D721Med (cell line): ENCODE measurements at regions not wholly inside any gene's neighbourhood (a gene's known extent, or its start where the extent isn't known, plus 50 kb on each side); places are given as distances from the start of the nearest gene placed in this dataset.
"Not testable (repeated sequence)": the region's sequence is repeated elsewhere in the genome, so short reads cannot be mapped to it uniquely, and the experiment has no call there.

Experiments
- DNase-seq: peaks from one replicate; pipeline ENCODE4 v3.0.0; 2011; ENCODE audit warnings: low spot score; ENCODE audit not compliant: insufficient read length
- FAIRE-seq: peaks from 2 replicates; lab custom pipeline; 2011; peaks lifted over from hg19 to GRCh38; lab: Jason Lieb, UNC
- TF ChIP-seq, protein P1 (sequence below): IDR thresholded peaks from 2 replicates; pipeline ENCODE4 v1.5.1; 2012; ENCODE audit warnings: mild to moderate bottlenecking, control low read depth; ENCODE audit not compliant: insufficient read depth; ENCODE audit errors: missing control alignments

DNA sequence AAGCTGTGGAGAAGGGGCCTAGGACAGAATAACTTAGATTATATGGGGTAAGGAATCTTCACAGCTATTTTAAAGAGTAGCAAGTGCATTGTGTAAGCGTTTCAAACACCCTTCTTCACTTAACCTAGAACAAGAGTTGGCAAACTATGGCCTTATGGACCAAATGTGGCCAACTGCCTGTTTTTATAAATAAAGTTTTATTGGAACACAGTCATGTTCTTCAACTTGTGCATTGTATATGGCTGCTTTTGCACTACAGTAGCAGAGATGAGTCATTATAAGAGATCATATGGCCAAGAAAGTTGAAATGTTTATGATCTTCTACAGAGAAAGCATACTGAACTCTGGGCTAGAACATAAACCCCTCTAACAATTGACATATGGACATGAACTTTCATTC, 187.8 kb downstream of the ETV1 start:
- TF ChIP-seq, protein P1, sequence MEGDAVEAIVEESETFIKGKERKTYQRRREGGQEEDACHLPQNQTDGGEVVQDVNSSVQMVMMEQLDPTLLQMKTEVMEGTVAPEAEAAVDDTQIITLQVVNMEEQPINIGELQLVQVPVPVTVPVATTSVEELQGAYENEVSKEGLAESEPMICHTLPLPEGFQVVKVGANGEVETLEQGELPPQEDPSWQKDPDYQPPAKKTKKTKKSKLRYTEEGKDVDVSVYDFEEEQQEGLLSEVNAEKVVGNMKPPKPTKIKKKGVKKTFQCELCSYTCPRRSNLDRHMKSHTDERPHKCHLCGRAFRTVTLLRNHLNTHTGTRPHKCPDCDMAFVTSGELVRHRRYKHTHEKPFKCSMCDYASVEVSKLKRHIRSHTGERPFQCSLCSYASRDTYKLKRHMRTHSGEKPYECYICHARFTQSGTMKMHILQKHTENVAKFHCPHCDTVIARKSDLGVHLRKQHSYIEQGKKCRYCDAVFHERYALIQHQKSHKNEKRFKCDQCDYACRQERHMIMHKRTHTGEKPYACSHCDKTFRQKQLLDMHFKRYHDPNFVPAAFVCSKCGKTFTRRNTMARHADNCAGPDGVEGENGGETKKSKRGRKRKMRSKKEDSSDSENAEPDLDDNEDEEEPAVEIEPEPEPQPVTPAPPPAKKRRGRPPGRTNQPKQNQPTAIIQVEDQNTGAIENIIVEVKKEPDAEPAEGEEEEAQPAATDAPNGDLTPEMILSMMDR: no peak
- DNase-seq (no peak), FAIRE-seq (no peak)

DNA sequence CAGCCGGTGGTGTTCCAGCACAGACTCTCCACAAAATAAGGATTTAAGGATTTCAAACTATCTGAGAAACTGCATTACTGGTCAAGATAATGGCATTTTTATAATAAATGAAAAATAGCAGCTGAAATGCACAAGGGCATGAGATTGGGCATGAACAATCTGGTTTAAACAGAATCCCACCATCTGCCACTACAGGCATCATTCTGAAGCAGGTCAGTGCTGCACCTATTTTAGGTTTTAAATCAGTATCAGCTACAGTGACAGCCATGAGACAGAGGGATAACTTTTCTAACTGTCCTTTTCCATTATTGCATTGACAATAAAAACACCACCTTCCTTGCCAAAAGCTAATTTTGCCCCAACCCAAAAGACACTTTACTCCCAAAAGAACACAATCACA, 186.8 kb downstream of the ETV1 start:
- no peak for DNase-seq
- no peak for FAIRE-seq
- TF ChIP-seq, protein P1: no peak

DNA sequence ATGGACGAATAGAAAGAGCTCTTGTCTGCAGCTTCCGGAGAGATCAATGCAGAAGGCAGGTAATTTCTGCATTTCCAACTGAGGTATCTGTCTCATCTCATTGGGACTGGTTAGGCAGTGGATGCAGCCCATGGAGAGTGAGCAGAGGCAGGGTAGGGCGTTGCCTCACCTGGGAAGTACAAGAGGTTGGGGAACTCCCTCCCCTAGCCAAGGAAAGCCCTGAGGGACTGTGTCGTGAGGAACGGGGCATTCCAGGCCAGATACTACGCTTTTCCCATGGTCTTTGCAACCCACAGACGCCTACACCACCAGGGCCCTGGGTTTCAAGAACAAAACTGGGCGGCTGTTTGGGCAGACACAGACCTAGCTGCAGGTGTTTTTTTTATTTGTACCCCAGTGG, 186.3 kb downstream of the ETV1 start:
- FAIRE-seq (no peak), DNase-seq (no peak)
- TF ChIP-seq, protein P1: no peak

DNA sequence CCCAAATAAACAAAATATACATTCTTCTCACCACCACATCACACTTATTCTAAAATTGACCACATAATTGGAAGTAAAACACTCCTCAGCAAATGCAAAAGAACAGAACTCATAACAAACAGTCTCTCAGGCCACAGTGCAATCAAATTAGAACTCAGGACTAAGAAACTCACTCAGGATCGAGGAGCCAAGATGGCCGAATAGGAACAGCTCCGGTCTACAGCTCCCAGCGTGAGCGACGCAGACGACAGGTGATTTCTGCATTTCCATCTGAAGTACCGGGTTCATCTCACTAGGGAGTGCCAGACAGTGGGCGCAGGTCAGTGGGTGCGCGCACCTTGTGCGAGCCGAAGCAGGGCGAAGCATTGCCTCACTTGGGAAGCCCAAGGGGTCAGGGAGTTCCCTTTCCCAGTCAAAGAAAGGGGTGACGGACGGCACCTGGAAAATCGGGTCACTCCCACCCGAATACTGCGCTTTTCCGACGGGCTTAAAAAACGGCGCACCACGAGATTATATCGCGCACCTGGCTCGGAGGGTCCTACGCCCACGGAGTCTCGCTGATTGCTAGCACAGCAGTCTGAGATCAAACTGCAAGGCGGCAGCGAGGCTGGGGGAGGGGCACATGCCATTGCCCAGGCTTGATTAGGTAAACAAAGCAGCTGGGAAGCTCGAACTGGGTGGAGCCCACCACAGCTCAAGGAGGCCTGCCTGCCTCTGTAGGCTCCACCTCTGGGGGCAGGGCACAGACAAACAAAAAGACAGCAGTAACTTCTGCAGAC, 183.2 kb downstream of the ETV1 start:
- DNase-seq, FAIRE-seq: not testable (repeated sequence)

DNA sequence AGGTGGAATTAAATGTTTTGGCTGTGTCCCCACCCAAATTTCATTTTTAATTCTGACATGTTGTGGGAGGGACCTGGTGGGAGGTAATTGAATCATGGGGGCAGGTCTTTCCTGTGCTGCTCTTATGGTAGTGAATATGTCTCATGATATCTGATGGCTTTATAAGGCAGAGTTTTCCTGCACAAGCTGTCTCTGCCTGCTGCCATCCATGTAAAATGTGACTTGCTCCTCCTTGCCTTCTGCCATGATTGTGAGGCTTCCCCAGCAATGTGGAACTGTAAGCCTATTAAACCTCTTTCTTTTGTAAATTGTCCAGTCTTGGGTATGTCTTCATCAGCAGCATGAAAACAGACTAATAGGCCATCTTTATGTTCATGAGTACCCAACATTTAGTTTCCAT, 172.2 kb downstream of the ETV1 start:
- not testable (repeated sequence) for FAIRE-seq, DNase-seq

DNA sequence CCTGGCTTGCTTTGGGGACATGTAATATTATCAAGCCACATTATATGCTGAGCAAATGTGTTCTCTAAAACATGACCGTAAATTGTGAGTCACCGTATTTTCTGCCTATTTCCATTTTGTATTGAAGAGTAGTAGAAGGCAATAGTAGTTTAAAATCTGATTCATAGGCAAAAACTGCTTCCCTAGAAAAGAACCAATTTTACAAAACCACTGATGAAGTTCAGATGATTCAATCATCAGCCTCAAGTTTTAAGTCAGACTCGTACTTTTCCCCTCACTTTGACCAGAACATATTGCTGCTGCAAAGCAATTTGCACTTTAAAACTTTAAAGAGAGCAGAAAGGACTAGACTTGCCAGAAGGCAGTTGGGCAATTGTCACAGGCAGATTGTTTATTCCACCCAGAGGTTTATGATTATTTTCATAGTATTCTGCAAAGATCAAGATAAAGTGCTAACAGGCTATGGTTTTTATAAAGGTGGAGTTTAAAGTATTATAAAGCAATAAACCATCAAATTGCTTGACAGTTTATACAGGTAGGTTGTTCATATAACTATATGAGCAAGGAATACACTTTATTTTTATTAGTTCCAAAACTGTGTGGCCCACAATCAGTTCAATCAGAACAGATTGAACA, 168.2 kb downstream of the ETV1 start:
- no peak for DNase-seq
- FAIRE-seq: no peak
- TF ChIP-seq, protein P1: no peak

DNA sequence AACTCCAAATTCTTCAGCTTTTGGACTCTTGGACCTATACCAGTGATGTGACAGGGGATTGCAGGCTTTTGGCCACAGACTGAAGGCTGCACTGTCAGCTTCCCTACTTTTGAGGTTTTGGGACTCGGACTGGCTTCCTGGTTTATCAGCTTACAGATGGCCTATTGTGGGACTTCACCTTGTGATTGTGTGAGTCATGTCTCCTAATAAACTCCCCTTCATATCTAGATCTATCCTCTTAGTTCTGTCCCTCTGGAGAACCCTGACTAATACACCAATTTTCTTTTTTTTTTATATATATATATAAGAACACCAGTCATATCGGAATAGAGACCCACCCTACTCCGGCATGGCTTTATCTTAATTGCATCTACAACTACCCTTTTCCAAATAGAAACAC, 166.8 kb downstream of the ETV1 start:
- FAIRE-seq (no peak), DNase-seq (no peak)
- TF ChIP-seq, protein P1: no peak

DNA sequence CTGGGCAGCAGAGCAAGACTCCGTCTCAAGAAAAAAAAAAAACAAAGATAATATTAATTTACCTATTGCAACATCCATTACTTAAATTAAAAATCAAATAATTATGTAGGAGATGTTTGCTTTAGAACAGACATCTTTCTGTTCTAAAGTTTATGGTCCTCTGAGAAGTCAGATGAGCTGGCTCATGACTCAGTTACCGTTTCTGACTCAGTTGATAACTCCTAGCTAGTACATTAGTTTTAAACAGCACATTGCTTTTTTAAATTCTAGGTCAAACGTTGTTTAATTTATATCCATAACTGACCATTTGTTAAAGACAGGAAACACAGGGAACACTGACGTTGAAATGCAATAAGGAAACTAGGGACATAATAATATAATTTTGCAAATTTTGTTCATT, 162.7 kb downstream of the ETV1 start:
- FAIRE-seq (no peak), DNase-seq (no peak)
- TF ChIP-seq, protein P1: no peak
